SK-N-SH (cell line): ENCODE measurements at regions not wholly inside any gene's neighbourhood (a gene's known extent, or its start where the extent isn't known, plus 50 kb on each side); places are given as distances from the start of the nearest gene placed in this dataset.

Source experiments
- CTCF ChIA-PET: fragments of 300-600, 350-600 bp; formaldehyde crosslinking; extraction: SDS; loops from one replicate; lab custom pipeline; 2021; lab: Yijun Ruan, JAX
- POLR2A ChIA-PET: fragments of 350-600 bp; sonication (Branson Sonifier 250); formaldehyde crosslinking; extraction: SDS; loops from one replicate; lab custom pipeline; 2020; ENCODE audit warnings: antibody characterized with exemption, inconsistent platforms; lab: Yijun Ruan, JAX
- DNase-seq: peaks from one replicate; pipeline ENCODE4 v3.0.0; 2012
- H2AFZ ChIP-seq: fragments of 200-600 bp; sonication (generic); 2 replicates; pipeline ENCODE4 v1.8.1; 2016; ENCODE audit warnings: antibody characterized with exemption, mild to moderate bottlenecking, low read depth
- H3F3A ChIP-seq: fragments of 200-600 bp; sonication (generic); replicated peaks from 2 replicates; pipeline ENCODE3; 2016; ENCODE audit warnings: antibody characterized with exemption, mild to moderate bottlenecking; ENCODE audit not compliant: insufficient read depth
- H3K27ac ChIP-seq, 2 experiments: fragments of 200-500 bp in 1 of 2; fragments of 200-600 bp in 1 of 2; sonication (Bioruptor generic) in 1 of 2; sonication (generic), shearing (Covaris generic) in 1 of 2; 2 replicates each; pipeline versions ENCODE4 v1.5.1 to v1.6.1; 2014 to 2016; ENCODE audit warnings: low read depth in 2 of 2, inconsistent platforms in 1 of 2, low read length in 1 of 2, mild to moderate bottlenecking in 1 of 2, mixed read lengths in 1 of 2
- H3K27me3 ChIP-seq: fragments of 200-600 bp; sonication (generic), shearing (Covaris generic); 2 replicates; pipeline ENCODE4 v1.6.1; 2016; ENCODE audit warnings: mixed run types; ENCODE audit not compliant: insufficient read depth
- H3K36me3 ChIP-seq, 2 experiments: fragments of 200-500 bp in 1 of 2; fragments of 200-600 bp in 1 of 2; sonication (Bioruptor generic) in 1 of 2; sonication (generic) in 1 of 2; replicated peaks in 1 of 2; 2 replicates each; pipeline versions ENCODE3 to v1.5.1; 2014 to 2016; ENCODE audit warnings: low read length in 1 of 2, mild to moderate bottlenecking in 1 of 2; ENCODE audit not compliant: insufficient read depth in 2 of 2, control insufficient read depth in 1 of 2
- H3K4me1 ChIP-seq, 2 experiments: fragments of 200-500 bp in 1 of 2; fragments of 200-600 bp in 1 of 2; sonication (Bioruptor generic) in 1 of 2; sonication (generic), shearing (Covaris generic) in 1 of 2; 2 replicates each; pipeline versions ENCODE4 v1.5.1 to v1.6.1; 2014 to 2016; ENCODE audit warnings: low read depth in 1 of 2, low read length in 1 of 2, mixed run types in 1 of 2; ENCODE audit not compliant: insufficient read depth in 2 of 2, control insufficient read depth in 1 of 2
- H3K4me2 ChIP-seq: fragments of 200-600 bp; sonication (generic), shearing (Covaris generic); 2 replicates; pipeline ENCODE4 v1.6.1; 2017; ENCODE audit warnings: mixed run types
- H3K4me3 ChIP-seq, 2 experiments: fragments of 200-500 bp in 1 of 2; fragments of 200-600 bp in 1 of 2; sonication (Bioruptor generic) in 1 of 2; sonication (generic), shearing (Covaris generic) in 1 of 2; 2 replicates each; pipeline versions ENCODE4 v1.5.1 to v1.8.1; 2014 to 2016; ENCODE audit warnings: low read depth in 2 of 2, inconsistent platforms in 1 of 2, low read length in 1 of 2, mild to moderate bottlenecking in 1 of 2, mixed read lengths in 1 of 2, moderate library complexity in 1 of 2
- H3K79me2 ChIP-seq: fragments of 200-600 bp; sonication (generic); 2 replicates; pipeline ENCODE4 v1.8.1; 2017; ENCODE audit warnings: mild to moderate bottlenecking; ENCODE audit not compliant: insufficient read depth
- H3K9ac ChIP-seq: fragments of 200-600 bp; sonication (generic); 2 replicates; pipeline ENCODE4 v1.6.1; 2017; ENCODE audit warnings: mixed run types
- H3K9me2 ChIP-seq: fragments of 200-600 bp; sonication (generic); 2 replicates; pipeline ENCODE4 v1.6.1; 2017; ENCODE audit warnings: mixed run types
- H3K9me3 ChIP-seq: fragments of 200-600 bp; sonication (generic); 2 replicates; pipeline ENCODE4 v1.6.1; 2017; ENCODE audit warnings: mixed run types, mild to moderate bottlenecking, moderate library complexity
- H4K20me1 ChIP-seq: fragments of 200-600 bp; sonication (generic); 2 replicates; pipeline ENCODE4 v1.6.1; 2017; ENCODE audit warnings: mild to moderate bottlenecking, mixed run types; ENCODE audit not compliant: insufficient read depth
- CHD2 ChIP-seq: fragments of 150-350 bp; IDR thresholded peaks from 2 replicates; pipeline ENCODE4 v1.6.1; 2018; ENCODE audit warnings: low read length; ENCODE audit not compliant: partially characterized antibody
- ELF1 ChIP-seq: IDR thresholded peaks from 2 replicates; pipeline ENCODE4 v1.4.0; 2012
- EP300 ChIP-seq, 2 experiments: IDR thresholded peaks; 2 replicates each; pipeline versions ENCODE4 v1.4.0 to v1.6.1; 2012; ENCODE audit warnings: borderline replicate concordance in 1 of 2, low read depth in 1 of 2, low read length in 1 of 2
- FOSL2 ChIP-seq: IDR thresholded peaks from 2 replicates; pipeline ENCODE4 v1.4.0; 2012; ENCODE audit warnings: low read depth, mild to moderate bottlenecking, moderate library complexity, borderline replicate concordance
- FOXJ3 ChIP-seq: sonication (generic); formaldehyde crosslinking; IDR thresholded peaks from 2 replicates; pipeline ENCODE4 v1.5.1; 2020; ENCODE audit warnings: mild to moderate bottlenecking, missing genetic modification reagents
- IRF3 ChIP-seq: fragments of 150-350 bp; IDR thresholded peaks from 2 replicates; pipeline ENCODE4 v1.6.1; 2016; ENCODE audit warnings: mild to moderate bottlenecking, low read depth, low read length
- JUND ChIP-seq: IDR thresholded peaks from 2 replicates; pipeline ENCODE4 v1.4.0; 2012
- MAX ChIP-seq: IDR thresholded peaks from 2 replicates; pipeline ENCODE4 v1.4.0; 2012; ENCODE audit warnings: low read depth
- MXI1 ChIP-seq: IDR thresholded peaks from 2 replicates; pipeline ENCODE4 v1.6.1; 2012; ENCODE audit warnings: mild to moderate bottlenecking, low read depth, low read length, improper control_type of control experiment
- NFIC ChIP-seq: IDR thresholded peaks from 2 replicates; pipeline ENCODE4 v1.4.0; 2012; ENCODE audit warnings: borderline replicate concordance
- PBX3 ChIP-seq: IDR thresholded peaks from 2 replicates; pipeline ENCODE4; 2012
- POLR2AphosphoS5 ChIP-seq: IDR thresholded peaks from 2 replicates; pipeline ENCODE4 v1.6.1; 2012; ENCODE audit warnings: low read depth, low read length
- RAD21 ChIP-seq: IDR thresholded peaks from 2 replicates; pipeline ENCODE4 v1.6.1; 2012; ENCODE audit warnings: mild to moderate bottlenecking, low read length
- RCOR1 ChIP-seq: fragments of 150-350 bp; IDR thresholded peaks from 2 replicates; pipeline ENCODE4 v1.6.1; 2017; ENCODE audit warnings: antibody characterized with exemption, low read length
- RFX5 ChIP-seq: IDR thresholded peaks from 2 replicates; pipeline ENCODE4 v1.6.1; 2012; ENCODE audit warnings: mild to moderate bottlenecking, improper control_type of control experiment, low read length
- RXRA ChIP-seq: IDR thresholded peaks from 2 replicates; pipeline ENCODE4 v1.4.0; 2012; ENCODE audit warnings: low read depth, mild to moderate bottlenecking, borderline replicate concordance
- SIN3A ChIP-seq: IDR thresholded peaks from 2 replicates; pipeline ENCODE4 v1.6.1; 2012; ENCODE audit warnings: low read depth, mild to moderate bottlenecking, low read length, moderate library complexity, borderline replicate concordance
- SMC3 ChIP-seq: IDR thresholded peaks from 2 replicates; pipeline ENCODE4 v1.6.1; 2012; ENCODE audit warnings: low read depth, low read length, improper control_type of control experiment
- TAF1 ChIP-seq: IDR thresholded peaks from 2 replicates; pipeline ENCODE4 v1.6.1; 2012; ENCODE audit warnings: low read depth, mild to moderate bottlenecking, low read length, moderate library complexity, borderline replicate concordance
- TCF12 ChIP-seq: IDR thresholded peaks from 2 replicates; pipeline ENCODE4 v1.4.0; 2012
- TEAD4 ChIP-seq: IDR thresholded peaks from 2 replicates; pipeline ENCODE4 v1.4.0; 2012; ENCODE audit warnings: mild to moderate bottlenecking, borderline replicate concordance; ENCODE audit not compliant: insufficient read depth
- USF2 ChIP-seq: fragments of 150-350 bp; IDR thresholded peaks from 2 replicates; pipeline ENCODE4 v1.6.1; 2017; ENCODE audit warnings: antibody characterized with exemption, low read length, low read depth, borderline replicate concordance
- YY1 ChIP-seq: IDR thresholded peaks from 2 replicates; pipeline ENCODE4 v1.4.0; 2012; ENCODE audit warnings: low read depth, mild to moderate bottlenecking
- ZBTB33 ChIP-seq: IDR thresholded peaks from 2 replicates; pipeline ENCODE4 v1.4.0; 2012; ENCODE audit warnings: low read depth, borderline replicate concordance
- WGBS: methylation state at CpG from one replicate; pipeline ENCODE4 v1.1.6; 2017; ENCODE audit warnings: low lambda C conversion rate; 5-methylcytosine and 5-hydroxymethylcytosine counted together

- CTCF ChIA-PET, result no interaction called here
Measured at GRCh38 chr1:177871613-177872307, 98.1 kb downstream of the SEC16B start.

GRCh38 chr1:177869586-177869985 is 100.3 kb downstream of the SEC16B start:
- Histone ChIP-seq H3K9me3 (no peaks in the 10 kb centered on the region), H3K4me2 (no peak overlapping the region), H4K20me1 (no peaks in the 10 kb centered on the region), H3K36me3 (no peaks in the 10 kb centered on the region), H3K27ac (no peak overlapping the region), H2AFZ (no peak overlapping the region), H3K4me3 (no peak overlapping the region), H3F3A (no peaks in the 10 kb centered on the region), H3K27me3 (no peaks in the 10 kb centered on the region), H3K79me2 (no peaks in the 10 kb centered on the region), H3K9ac (no peak overlapping the region), H3K9me2 (no peaks in the 10 kb centered on the region), H3K4me1 (no peaks in the 10 kb centered on the region)
- CTCF ChIA-PET, result no interaction called here
- POLR2A ChIA-PET, result no interaction called here
- DNase-seq, result no peak
- WGBS, result 19% methylated on average over 4 of the region's 4 CpGs
- TF ChIP-seq MAX, result no peak
- TF ChIP-seq FOSL2, result no peak
- no peak for TF ChIP-seq RFX5
- no peak for TF ChIP-seq PBX3
- TF ChIP-seq TEAD4, result no peak
- TF ChIP-seq TAF1, result no peak
- no peak for TF ChIP-seq RCOR1
- TF ChIP-seq FOXJ3, result no peak
- TF ChIP-seq ELF1, result no peak
- no peak for TF ChIP-seq YY1
- no peak for TF ChIP-seq USF2
- TF ChIP-seq SIN3A, result no peak
- TF ChIP-seq NFIC, result no peak
- TF ChIP-seq CHD2, result no peak
- TF ChIP-seq EP300 (IDR thresholded peaks at IDR 0.05; ENCODE audit: borderline replicate concordance in 1 of 2, low read depth in 1 of 2, low read length in 1 of 2), result no peak
- no peak for TF ChIP-seq ZBTB33

More at GRCh38 chr1:177871613-177872307, 98.1 kb downstream of the SEC16B start:
- Histone ChIP-seq H3K27me3 (no peaks in the 10 kb centered on the region), H3K36me3 (no peaks in the 10 kb centered on the region), H3K4me2 (no peak overlapping the region), H4K20me1 (no peaks in the 10 kb centered on the region), H3F3A (no peaks in the 10 kb centered on the region), H3K4me1 (no peaks in the 10 kb centered on the region), H3K4me3 (no peak overlapping the region), H3K79me2 (no peaks in the 10 kb centered on the region), H3K9me3 (no peaks in the 10 kb centered on the region), H3K9ac (no peak overlapping the region), H3K27ac (no peak overlapping the region), H2AFZ (no peak overlapping the region), H3K9me2 (no peaks in the 10 kb centered on the region)
- POLR2A ChIA-PET, result no interaction called here
- DNase-seq, result no peak
- 37% methylated on average over 6 of the region's 7 CpGs for WGBS
- TF ChIP-seq RCOR1 (no peak), MXI1 (no peak), SMC3 (no peak), RAD21 (no peak), TCF12 (no peak), ELF1 (no peak), EP300 (IDR thresholded peaks at IDR 0.05; ENCODE audit: borderline replicate concordance in 1 of 2, low read depth in 1 of 2, low read length in 1 of 2) (no peak), NFIC (no peak), IRF3 (no peak), POLR2AphosphoS5 (no peak), RFX5 (no peak), YY1 (no peak), JUND (no peak), CHD2 (no peak), RXRA (no peak)
